NCI-H146 (cell line): ENCODE measurements at regions not wholly inside any gene's neighbourhood (a gene's known extent, or its start where the extent isn't known, plus 50 kb on each side); places are given as distances from the start of the nearest gene placed in this dataset.
A peak's percentile ranks its signal among the peaks of the same experiment; 100 is the strongest.

Experiments
- DNase-seq: peaks from one replicate; lab custom pipeline; 2025; lab: John Stamatoyannopoulos, UW

- DNase-seq = no peak
Measured at GRCh38 chr5:73311291-73312110, 137.1 kb downstream of the FOXD1 start.

- DNase-seq = peak; percentile 35
Measured at GRCh38 chr5:73307645-73308355, 134.8 kb downstream of the TMEM174 start.

GRCh38 chr5:73306741-73307275 is 133.8 kb downstream of the TMEM174 start:
- DNase-seq = no peak

GRCh38 chr5:73306078-73306719 is 133.2 kb downstream of the TMEM174 start:
- DNase-seq = no peak

DNA sequence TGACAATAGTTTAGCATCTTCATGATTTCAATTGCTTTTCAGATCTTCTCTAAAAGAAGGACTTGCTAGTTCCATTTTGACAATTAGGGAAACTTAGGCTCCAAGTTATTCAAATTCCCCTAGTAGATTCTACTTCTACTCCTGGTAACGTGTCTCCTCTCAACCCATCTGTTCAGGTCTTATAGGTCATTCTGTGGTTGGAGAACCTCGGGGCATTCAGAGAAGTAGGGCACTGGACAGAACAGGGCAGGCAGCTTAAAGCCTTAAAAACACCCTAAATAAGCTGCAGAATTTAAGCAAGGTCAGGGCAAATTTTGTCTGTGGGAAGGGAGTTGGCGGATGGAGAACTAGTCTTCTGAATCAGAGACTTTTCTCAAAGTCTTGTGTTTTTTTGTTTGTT is 132.4 kb downstream of the TMEM174 start:
- DNase-seq = no peak

GRCh38 chr5:73304381-73304780 is 131.4 kb downstream of the TMEM174 start:
- DNase-seq = no peak

GRCh38 chr5:73303148-73304079 is 130.4 kb downstream of the TMEM174 start:
- DNase-seq = no peak

DNA sequence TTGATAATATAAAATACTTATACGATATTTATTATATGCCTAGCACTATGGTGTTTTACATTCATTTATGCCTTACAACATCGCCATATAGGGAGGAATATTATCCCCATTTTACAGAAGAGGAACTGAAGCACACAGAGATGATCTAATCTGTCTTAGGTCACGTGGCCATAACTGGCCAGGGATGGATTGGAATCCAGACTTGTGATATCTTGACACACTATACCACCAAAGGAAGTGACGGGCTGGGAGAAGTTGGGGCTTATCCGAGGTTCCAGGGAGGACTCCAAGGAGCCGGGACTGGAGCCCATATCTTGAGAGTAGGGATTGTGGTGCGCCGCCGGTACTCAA is 129.8 kb downstream of the TMEM174 start:
- DNase-seq = no peak

GRCh38 chr5:73301208-73301901 is 128.4 kb downstream of the TMEM174 start:
- no peak for DNase-seq

DNA sequence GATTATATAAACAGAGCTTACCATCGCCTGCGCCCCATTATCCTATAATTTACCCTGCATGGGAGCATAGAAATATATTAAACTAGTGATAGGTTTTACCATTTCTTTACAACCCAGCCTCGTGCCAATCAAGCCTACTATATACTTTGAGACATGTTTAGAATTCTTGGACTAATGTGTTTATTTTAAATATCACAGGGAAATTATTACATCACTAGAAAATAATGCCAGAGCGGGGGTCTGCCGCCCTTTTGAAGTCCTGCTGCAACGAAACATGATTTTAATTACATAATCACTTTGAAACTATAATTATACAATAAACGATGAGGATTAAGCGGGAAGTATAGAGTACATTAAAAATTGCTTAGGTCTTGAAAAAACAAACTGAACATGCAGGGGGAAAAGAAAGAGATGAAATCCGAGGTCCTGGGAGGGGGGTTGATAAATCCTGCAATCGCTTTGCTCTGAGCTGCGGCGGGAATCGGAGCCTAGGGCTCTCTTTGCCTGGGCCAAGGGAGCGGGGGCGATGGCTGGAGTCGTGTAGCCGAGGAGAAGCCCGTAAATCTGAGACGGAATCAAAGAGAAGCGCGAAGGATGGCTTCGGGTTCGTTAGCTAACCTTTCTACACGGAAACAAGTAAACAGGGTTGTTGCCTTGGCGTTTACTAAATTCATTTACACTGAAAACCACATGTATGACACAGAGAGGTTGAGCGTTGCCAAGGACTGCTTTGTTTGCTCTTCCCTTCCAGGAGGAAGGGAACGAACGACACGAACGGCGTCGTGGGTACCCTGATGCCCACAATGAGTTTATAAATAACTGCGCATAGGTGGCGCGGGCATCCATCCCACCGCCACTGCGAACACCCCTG is 127.6 kb downstream of the TMEM174 start:
- no peak for DNase-seq

- DNase-seq = no peak
Measured at GRCh38 chr5:73299665-73300336, 126.8 kb downstream of the TMEM174 start.

- DNase-seq = no peak
Measured at GRCh38 chr5:73298772-73299630, 126.0 kb downstream of the TMEM174 start.

DNA sequence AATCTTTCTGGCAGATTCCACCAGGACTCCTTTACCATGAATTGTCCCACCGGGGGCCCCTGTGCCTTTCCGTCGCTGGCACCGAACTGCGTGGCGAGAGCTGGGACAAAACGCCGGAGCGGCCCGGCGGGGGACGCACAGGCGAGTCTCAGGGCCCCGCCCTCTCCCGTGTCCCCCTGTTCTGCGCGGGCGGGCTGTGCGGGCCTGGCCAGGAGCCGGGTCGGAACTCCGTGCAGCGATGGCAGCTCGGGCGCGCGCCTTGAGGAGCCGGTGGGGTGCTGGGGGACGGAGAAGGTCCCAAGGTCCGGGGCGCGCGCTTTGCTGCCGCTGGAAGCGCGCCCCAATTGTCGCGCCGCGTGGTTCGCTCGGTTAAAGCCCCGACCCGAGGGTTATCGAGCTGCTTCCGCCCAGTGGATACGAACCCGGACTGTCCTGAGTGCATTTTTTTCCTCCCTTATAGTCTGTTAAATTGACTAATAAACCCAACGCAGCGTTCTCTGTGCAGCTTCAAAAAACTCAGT is 125.3 kb downstream of the TMEM174 start:
- no peak for DNase-seq

DNA sequence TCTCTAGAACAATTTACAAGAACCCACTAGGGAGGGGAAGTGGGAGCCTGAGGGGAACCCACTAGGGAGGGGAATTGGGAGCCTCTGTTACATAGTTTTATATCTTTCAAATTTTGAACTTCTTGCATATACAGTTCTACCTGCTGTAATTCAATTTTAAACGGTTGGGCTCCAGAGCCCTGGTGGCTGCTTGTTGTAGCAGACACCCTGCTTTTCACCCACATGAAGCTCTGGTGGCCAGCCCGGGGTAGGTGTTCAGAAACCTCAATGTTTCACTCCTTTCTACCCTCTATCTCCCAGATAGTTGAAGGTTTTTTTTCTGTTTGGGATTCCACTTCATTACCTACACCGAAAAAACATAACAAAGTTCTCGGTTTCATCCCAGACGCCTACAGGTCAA is 124.4 kb downstream of the TMEM174 start:
- DNase-seq = no peak

GRCh38 chr5:73296772-73297171 is 123.8 kb downstream of the TMEM174 start:
- no peak for DNase-seq

GRCh38 chr5:73295921-73296320 is 122.9 kb downstream of the TMEM174 start:
- no peak for DNase-seq

- peak; percentile 74 for DNase-seq
Measured at GRCh38 chr5:73295447-73295846, 122.5 kb downstream of the TMEM174 start.

- DNase-seq = no peak
Measured at GRCh38 chr5:73292816-73293459, 119.9 kb downstream of the TMEM174 start.
